GM21360 (cell line): ENCODE measurements at regions not wholly inside any gene's neighbourhood (a gene's known extent, or its start where the extent isn't known, plus 50 kb on each side); places are given as distances from the start of the nearest gene placed in this dataset.

Source experiments
- ATAC-seq: cut with Tn5 transposase; IDR thresholded peaks from one replicate; pipeline ENCODE4 v1.9.1; 2021; ENCODE audit warnings: mild to moderate bottlenecking, moderate library complexity; ENCODE audit not compliant: unreplicated experiment

GRCh38 chr1:218752126-218752525, 407.0 kb downstream of the TGFB2 start:
- ATAC-seq, result no peak

GRCh38 chr1:218754477-218754876, 409.3 kb downstream of the TGFB2 start:
- no peak for ATAC-seq

GRCh38 chr1:218755128-218755527, 410.0 kb downstream of the TGFB2 start:
- ATAC-seq, result no peak

GRCh38 chr1:218759795-218760194, 413.9 kb upstream of the LYPLAL1 start:
- no peak for ATAC-seq

GRCh38 chr1:218760601-218761570, 412.8 kb upstream of the LYPLAL1 start:
- ATAC-seq, result no peak

- no peak for ATAC-seq
These were observed 410.1 kb upstream of the LYPLAL1 start for GRCh38 chr1:218763538-218763937.

GRCh38 chr1:218765753-218766152, 407.9 kb upstream of the LYPLAL1 start:
- no peak for ATAC-seq

- no peak for ATAC-seq
These were observed 401.7 kb upstream of the LYPLAL1 start for GRCh38 chr1:218771931-218772330.

GRCh38 chr1:218772575-218772974, 401.1 kb upstream of the LYPLAL1 start:
- ATAC-seq, result no peak

- no peak for ATAC-seq
These were observed 398.1 kb upstream of the LYPLAL1 start for GRCh38 chr1:218775501-218776021.

GRCh38 chr1:218778257-218779126, 395.2 kb upstream of the LYPLAL1 start:
- no peak for ATAC-seq

- ATAC-seq, result no peak
These were observed 394.2 kb upstream of the LYPLAL1 start for GRCh38 chr1:218779341-218780100.

GRCh38 chr1:218783131-218783530, 390.5 kb upstream of the LYPLAL1 start:
- ATAC-seq, result no peak

- no peak for ATAC-seq
These were observed 389.8 kb upstream of the LYPLAL1 start for GRCh38 chr1:218783916-218784315.

GRCh38 chr1:218785928-218786327, 387.8 kb upstream of the LYPLAL1 start:
- ATAC-seq, result no peak

GRCh38 chr1:218787826-218788225, 385.9 kb upstream of the LYPLAL1 start:
- no peak for ATAC-seq

- ATAC-seq, result no peak
These were observed 376.9 kb upstream of the LYPLAL1 start for GRCh38 chr1:218796773-218797172.

GRCh38 chr1:218802799-218803198, 370.9 kb upstream of the LYPLAL1 start:
- ATAC-seq, result no peak

- no peak for ATAC-seq
These were observed 370.2 kb upstream of the LYPLAL1 start for GRCh38 chr1:218803351-218803997.
